ENCODE measurements at regions not wholly inside any gene's neighbourhood (a gene's known extent, or its start where the extent isn't known, plus 50 kb on each side); places are given as distances from the start of the nearest gene placed in this dataset.
"Not testable (repeated sequence)": the region's sequence is repeated elsewhere in the genome, so short reads cannot be mapped to it uniquely, and the experiment has no call there.

DNA sequence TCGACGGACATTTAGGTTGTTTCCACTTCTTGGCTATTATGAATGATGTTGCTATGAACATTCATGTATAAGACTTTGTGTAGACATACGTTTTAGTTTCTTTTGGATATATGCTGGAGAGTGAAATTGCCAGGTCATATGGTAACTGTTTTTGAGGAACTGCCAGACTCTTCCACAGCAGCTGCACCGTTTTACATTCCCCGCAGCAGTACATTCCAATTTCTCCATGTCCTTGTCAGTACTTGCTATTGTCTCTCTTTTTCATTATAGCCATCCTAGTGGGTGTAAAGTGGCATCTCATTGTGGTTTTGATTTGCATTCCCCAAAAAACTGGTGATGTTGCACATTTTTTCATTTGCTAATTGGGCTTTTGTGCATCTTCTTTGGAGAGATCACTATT is 73.1 kb upstream of the GARIN1A start:
- Mint-ChIP-seq H3K4me1 (peaks cover 25% of the 10 kb centered on the region in 2 experiments), H3K27ac (peak overlapping the region in 2 of 3 experiments; percentile 13 to 57; a peak in 2 of 7 replicates), H3K36me3 (ENCODE audit: insufficient read depth in 1 of 3, low read depth in 3 of 3) (peaks cover 3 to 30% (median 22%) of the 10 kb centered on the region in 3 experiments; a peak in 6 of 7 replicates)
- not testable (repeated sequence) for H3K4me2 ChIP-seq (ENCODE audit: insufficient read depth, insufficient read length, low read length); H3K56ac ChIP-seq (ENCODE audit: insufficient read length, low read depth, low read length); H3K23ac ChIP-seq (ENCODE audit: insufficient read length, low read depth, low read length); H3K18ac ChIP-seq (ENCODE audit: insufficient read length, low read depth, low read length); H2AFZ ChIP-seq (ENCODE audit: low read length); H3T11ph ChIP-seq (ENCODE audit: low read length); H3K27me3 Mint-ChIP-seq (ENCODE audit: low read depth); H2BK15ac ChIP-seq (ENCODE audit: low read depth, low read length); H2BK5ac ChIP-seq (ENCODE audit: insufficient read length, low read length); H3K4me3 Mint-ChIP-seq; H2AK5ac ChIP-seq (ENCODE audit: insufficient read length, low read length); H2BK12ac ChIP-seq (ENCODE audit: insufficient read length, low read depth, low read length); H4K8ac ChIP-seq (replicated peaks; ENCODE audit: insufficient read length, low read depth, low read length); H3K79me2 ChIP-seq (ENCODE audit: insufficient read depth, low read length); H2BK120ac ChIP-seq (ENCODE audit: low read depth, low read length, poor library complexity, severe bottlenecking); H3K23me2 ChIP-seq (ENCODE audit: insufficient read length, low read depth, low read length, poor library complexity, severe bottlenecking); H3K9me3 ChIP-seq (ENCODE audit: control insufficient read depth, low read depth, low read length); DNase-seq; H3K27ac ChIP-seq (ENCODE audit: insufficient read length, low read depth, low read length); H3K9ac ChIP-seq (ENCODE audit: extremely low read depth, insufficient read length, low read length); H3K4me1 ChIP-seq (ENCODE audit: insufficient read depth, low read length); H3K27me3 ChIP-seq (ENCODE audit: insufficient read depth, low read length); H4K5ac ChIP-seq (ENCODE audit: insufficient read length, low read depth, low read length); H4K20me1 ChIP-seq (ENCODE audit: control insufficient read depth, insufficient read depth, insufficient read length); H3K14ac ChIP-seq (ENCODE audit: insufficient read depth, low read length); H4K91ac ChIP-seq (ENCODE audit: insufficient read length, low read depth, low read length); H3K4ac ChIP-seq (ENCODE audit: low read depth, low read length); H3K9me3 Mint-ChIP-seq; H3K79me1 ChIP-seq (ENCODE audit: insufficient read depth, low read depth, low read length, poor library complexity, severe bottlenecking); H2BK20ac ChIP-seq (ENCODE audit: low read depth, low read length, poor library complexity, severe bottlenecking)
- no CpG with 5 or more reads among the region's 5 CpGs for WGBS (ENCODE audit: extremely low coverage, insufficient read length, low lambda C conversion rate)
